Kidney tubule cell (primary cell): ENCODE measurements at regions not wholly inside any gene's neighbourhood (a gene's known extent, or its start where the extent isn't known, plus 50 kb on each side); places are given as distances from the start of the nearest gene placed in this dataset.
"Not testable (repeated sequence)": the region's sequence is repeated elsewhere in the genome, so short reads cannot be mapped to it uniquely, and the experiment has no call there.

Experiments
- DNase-seq: peaks from one replicate; pipeline ENCODE4 v3.0.0-alpha.2; 2018; ENCODE audit warnings: low spot score

DNA sequence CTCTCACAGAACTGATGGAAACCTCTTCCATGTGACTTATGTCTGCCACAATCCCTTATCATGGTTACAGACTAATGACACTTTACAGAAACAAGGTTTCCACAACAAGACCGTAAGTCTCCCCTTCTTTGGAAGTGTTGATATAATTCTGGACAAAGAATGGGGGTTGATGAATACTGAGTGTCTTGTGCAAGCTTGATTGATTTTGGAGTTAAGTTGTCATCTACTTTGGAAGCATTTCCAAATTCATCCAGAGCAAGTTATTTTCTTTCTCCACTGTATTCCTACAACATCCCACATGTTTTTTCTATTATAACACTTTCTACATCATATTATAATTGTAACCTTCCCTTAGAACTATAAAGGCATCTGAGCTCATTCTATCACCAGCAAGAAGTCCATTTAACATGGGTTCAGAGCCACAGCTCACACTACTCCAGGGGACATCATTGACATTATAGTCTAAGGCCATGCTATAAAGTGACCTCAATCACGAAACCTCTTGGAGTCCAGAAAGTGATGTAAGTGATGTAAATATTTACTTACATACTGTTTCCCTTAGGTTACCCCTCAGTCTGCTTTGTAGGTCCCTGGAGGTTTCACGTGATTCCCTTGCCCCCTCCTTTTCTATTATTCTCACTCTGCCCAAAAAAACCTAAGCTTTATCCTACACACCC lies 125.7 kb upstream of the PBX1 start:
- no peak for DNase-seq

GRCh38 chr1:164433818-164434170 lies 125.2 kb upstream of the PBX1 start:
- no peak for DNase-seq

GRCh38 chr1:164440232-164440631 lies 118.8 kb upstream of the PBX1 start:
- peak; percentile 8 for DNase-seq

GRCh38 chr1:164443166-164443565 lies 115.8 kb upstream of the PBX1 start:
- DNase-seq: no peak

GRCh38 chr1:164443836-164444235 lies 115.1 kb upstream of the PBX1 start:
- no peak for DNase-seq

GRCh38 chr1:164446020-164446419 lies 113.0 kb upstream of the PBX1 start:
- DNase-seq: no peak

DNA sequence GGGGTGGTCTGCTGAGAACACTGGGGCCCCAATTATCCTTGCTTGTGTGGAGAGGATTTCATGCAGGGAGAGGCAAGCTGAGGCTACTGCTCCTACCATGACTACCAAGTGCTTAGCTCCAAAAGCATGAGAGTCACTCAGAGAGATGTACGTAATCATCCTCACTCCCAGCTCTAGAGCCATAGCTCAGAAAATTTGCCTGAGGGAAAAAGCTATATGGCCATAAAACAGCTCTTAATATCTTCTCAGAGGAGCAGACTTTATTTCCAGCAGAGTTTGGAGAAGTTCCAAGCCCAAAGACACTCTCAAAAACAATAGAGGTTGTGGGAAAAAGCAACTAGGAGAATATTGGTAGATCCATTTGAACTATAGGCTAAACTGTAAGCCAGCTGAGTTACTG lies 106.4 kb upstream of the PBX1 start:
- DNase-seq: no peak

DNA sequence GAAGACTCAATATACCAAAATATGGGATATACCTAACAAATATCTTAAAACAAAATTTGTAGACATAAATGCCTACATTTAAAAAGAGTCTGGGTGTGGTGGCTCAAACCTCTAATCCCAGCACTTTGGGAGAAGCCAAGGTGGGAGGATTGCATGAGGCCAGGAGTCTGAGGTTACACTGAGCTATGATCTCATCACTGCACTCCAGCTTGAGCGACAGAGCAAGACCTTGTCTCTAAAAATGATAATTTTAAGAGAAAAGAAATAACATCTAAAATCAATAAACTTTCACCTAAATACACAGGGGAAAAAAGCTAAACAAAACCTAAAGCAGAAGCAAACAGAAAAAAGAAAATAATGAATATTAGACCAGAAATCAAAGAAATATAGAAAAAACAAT lies 102.7 kb upstream of the PBX1 start:
- no peak for DNase-seq

DNA sequence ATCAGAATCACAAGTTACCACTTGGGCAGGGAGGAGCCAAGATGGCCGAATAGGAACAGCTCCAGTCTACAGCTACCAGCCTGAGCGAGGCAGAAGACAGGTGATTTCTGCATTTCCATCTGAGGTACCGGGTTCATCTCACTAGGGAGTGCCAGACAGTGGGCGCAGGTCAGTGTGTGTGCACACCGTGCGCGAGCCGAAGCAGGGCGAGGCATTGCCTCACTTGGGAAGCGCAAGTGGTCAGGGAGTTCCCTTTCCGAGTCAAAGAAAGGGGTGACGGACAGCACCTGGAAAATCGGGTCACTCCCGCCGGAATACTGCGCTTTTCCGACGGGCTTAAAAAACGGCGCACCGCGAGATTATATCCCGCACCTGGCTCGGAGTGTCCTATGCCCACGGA lies 99.8 kb upstream of the PBX1 start:
- DNase-seq: not testable (repeated sequence)

DNA sequence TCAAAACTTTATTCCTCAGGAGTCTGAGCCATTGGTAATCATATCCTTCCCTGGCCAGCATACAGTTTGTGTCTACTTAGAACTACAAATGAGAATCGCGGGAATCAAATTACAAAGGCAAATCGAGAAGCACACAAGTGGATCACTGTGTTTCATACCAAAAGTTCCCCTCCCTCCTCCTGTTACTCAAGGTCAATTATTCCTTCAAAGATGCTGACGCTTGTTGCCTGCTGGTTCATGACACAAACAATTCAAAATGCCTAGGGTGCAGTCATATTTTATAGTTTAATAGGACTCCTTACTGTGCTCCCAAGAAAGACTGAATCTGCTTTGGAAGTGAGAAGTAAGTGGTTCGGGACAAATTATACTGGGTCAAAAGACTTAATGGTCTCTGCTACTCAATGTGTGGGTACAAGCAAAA lies 93.0 kb upstream of the PBX1 start:
- DNase-seq: no peak

DNA sequence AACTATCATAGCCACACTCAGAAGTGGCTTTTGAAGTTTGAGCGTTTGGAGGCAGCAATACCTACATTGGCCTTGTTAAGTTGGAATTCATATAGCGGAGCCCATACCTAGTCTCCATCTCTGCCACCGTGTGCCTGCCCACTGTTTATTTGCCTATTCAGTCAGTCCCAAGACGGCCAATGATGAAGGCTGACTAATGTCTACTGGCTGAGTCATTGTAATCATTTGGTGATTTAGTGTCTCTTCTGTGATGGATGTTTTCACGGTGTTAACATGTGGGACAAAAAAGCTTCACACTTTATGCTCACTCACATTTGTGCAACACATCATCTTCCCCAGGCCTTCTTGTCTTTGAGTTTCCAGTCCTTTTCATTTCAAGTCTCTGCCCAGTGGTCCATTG lies 92.6 kb upstream of the PBX1 start:
- no peak for DNase-seq

DNA sequence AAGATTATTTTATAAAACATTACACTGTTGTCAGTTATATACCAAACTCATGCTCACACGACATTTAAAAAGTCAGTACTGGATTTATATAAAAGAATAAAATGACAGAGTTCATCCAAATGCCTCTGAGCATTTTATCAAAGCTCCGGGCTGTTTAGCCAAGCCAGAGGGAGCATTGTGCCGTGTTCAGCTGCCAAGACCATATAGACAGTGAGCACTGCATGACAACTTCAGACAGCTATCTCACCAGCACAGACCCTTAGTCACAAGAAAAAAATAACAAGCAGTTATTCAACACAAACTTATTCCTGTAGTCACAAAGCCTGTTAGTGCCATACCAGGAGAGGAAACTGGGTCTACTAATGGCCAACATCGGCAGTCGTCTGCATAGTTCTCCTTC lies 88.0 kb upstream of the PBX1 start:
- no peak for DNase-seq

DNA sequence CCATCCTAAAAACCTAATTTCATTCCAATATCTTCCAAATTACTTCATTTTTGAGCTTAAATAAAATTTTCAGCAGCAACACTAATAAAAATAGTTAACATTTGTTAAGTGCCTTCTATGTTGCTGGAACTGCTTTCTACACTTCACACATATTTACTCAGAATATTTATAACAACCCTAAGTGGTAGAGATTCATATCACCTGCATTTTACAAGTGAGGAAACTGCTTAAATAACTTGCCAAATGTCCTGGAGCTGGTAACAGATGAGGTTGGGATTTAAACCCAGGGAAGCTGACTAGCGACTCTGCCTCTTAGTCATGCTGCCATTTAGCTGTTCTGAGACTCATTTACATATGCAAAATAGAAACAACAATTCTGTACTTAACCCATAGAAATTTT lies 86.1 kb upstream of the PBX1 start:
- DNase-seq: no peak

DNA sequence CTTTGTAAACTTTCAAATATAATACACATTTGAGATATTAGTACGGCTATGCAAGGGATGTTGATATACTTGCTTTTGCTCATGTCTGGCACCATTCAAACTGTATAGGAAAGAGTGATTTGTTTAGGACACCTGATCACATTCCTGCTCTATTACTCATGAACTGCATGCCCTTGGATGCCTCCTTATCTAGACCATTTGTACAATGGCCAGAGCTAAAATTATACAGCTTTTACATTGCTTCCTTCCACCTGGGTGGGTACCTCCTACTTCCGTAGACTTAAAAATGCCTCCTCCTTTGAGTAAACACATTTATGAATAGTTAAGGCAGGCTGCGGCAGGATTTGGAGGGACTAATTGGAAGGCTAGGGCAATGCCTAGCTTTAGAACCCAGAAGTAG lies 85.4 kb upstream of the PBX1 start:
- DNase-seq: no peak

- no peak for DNase-seq
These were observed 83.2 kb upstream of the PBX1 start for GRCh38 chr1:164475834-164476233.

DNA sequence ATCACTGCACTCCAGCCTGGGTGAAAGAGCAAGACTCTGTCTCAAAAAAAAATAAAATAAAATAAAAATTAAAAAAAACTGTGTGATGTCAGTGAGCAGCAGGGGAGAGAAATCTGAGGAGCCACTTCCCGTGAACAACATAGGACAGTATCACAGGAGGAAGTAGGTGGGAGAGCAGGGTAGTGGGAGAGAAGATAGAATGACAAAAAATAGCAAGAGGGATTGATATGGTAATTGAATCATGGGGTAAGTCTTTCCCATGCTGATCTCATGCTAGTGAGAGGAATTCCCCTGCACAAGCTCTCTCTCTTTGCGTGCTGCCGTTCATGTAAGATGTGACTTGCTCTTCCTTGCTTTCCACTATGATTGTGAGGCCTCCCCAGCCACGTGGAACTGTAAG lies 81.6 kb upstream of the PBX1 start:
- no peak for DNase-seq

GRCh38 chr1:164479242-164479641 lies 79.7 kb upstream of the PBX1 start:
- no peak for DNase-seq

DNA sequence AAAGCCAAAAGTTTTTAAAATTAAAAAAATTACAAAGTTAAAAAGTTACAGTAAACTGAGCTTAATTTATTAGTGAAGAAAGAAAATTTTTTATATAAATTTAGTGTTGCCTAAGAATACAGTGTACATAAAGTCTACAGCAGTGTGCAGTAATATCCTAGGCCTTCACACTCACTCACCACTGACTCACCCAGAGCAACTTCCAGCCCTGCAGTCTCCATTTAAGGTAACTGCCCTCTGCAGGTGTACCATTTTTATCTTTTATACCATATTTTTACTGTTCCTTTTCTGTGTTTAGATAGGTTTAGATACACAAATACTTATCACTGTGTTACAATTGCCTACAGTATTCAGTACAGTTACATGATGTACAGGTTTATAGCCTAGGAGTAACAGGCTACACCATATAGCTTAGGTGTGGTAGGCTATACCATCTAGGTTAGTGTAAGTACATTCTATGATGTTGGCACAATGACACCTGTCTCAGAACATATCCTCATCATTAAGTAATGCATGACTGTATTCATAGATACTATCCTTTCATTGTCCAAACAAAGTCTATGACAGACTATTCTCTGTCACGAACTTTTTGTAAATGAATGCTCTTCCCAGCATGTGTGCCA lies 78.6 kb upstream of the PBX1 start:
- DNase-seq: no peak

- no peak for DNase-seq
These were observed 63.1 kb upstream of the PBX1 start for GRCh38 chr1:164495905-164496304.

- DNase-seq: no peak
These were observed 60.2 kb upstream of the PBX1 start for GRCh38 chr1:164498792-164499191.

GRCh38 chr1:164504749-164505148 lies 54.2 kb upstream of the PBX1 start:
- DNase-seq: no peak
